ENCODE measurements at regions not wholly inside any gene's neighbourhood (a gene's known extent, or its start where the extent isn't known, plus 50 kb on each side); places are given as distances from the start of the nearest gene placed in this dataset.

GRCh38 chr11:37557990-37558389 lies 960.0 kb upstream of the RAG2 start:
- intact Hi-C loops (cut with micrococcal nuclease), result no loop called here

GRCh38 chr11:37552284-37552683 lies 954.2 kb upstream of the RAG2 start:
- intact Hi-C loops (cut with micrococcal nuclease), result no loop called here

DNA sequence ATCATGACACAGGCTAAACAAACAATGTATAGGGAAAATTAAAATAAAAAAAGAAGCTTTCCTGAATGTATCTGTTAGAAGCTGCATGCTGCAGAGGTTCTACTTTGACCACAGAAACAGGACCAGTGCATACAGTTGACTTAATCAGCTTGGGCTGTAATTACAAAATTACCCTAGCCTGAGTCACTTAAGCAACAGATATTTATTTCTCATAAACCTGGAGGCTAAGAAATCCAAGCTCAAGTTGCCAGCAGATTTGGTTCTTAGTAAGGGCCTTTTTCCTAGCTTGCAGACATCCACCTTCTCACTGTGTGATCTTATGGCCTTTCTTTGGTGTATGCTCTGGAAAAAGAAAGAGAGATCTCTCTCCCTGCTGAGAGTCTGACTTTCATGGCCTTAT lies 946.5 kb upstream of the RAG2 start:
- intact Hi-C loops (cut with micrococcal nuclease), result no loop called here

- intact Hi-C loops (cut with micrococcal nuclease), result no loop called here
Observed at GRCh38 chr11:37533830-37534229, 935.8 kb upstream of the RAG2 start.

DNA sequence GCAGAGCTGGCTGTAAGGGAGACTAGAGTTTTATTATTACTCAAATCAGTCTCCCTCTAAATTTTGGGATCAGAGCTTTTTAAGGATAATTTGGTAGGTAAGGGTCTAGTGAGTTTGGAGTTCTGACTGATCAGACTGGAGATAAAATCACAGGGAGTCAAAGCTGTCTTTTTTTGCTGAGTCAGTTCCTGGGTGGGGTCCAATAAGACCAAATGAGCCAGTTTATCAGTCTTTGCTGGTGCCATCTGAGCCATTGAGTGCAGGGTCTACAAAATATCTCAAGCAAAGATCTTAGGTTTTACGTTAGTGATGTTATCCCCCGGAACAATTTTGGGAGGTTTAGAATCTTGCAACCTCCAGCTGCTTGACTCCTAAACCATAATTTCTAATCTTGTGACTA lies 935.1 kb upstream of the RAG2 start:
- intact Hi-C loops (cut with micrococcal nuclease), result no loop called here

DNA sequence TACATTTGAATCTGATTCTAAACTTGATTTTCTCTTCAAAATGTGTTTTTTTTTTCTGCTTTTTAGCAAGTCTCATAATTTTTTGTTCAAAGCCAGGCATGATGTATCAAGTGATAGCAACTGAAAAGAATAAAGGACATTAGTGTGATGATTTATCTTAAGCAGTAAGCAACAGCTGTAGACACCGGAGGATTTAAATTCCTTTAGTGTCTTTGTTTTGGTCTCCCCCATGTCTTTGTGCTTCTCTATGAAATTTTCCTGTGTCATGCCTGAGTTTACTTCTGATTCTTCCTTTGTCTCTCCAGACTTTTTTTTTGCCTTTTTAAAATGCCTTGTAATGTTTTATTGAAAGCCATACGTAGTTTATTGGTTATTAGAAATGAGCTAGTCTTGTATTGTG lies 934.2 kb upstream of the RAG2 start:
- intact Hi-C loops (cut with micrococcal nuclease), result no loop called here

DNA sequence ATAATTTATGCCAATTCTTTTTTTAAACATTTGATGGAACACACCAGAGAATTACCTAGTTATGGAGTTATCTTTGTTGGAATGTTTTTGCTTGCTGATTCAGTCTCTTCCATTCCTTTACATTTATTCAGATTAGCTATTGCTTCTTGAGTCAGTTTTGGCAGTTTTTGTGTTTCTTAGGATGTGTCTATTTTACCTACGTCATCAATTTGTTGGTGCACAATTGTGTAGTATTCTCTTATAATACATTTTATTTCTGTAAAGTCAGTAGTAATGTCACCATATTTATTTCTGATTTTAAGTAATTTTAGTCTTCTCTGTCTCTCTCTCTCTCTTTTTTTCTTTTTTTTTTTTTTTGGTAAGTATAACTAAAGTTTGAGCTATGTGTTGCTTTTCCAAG lies 929.5 kb upstream of the RAG2 start:
- intact Hi-C loops (cut with micrococcal nuclease), result no loop called here

- intact Hi-C loops (cut with micrococcal nuclease), result no loop called here
Observed at GRCh38 chr11:37525336-37525735, 927.3 kb upstream of the RAG2 start.

- intact Hi-C loops (cut with micrococcal nuclease), result no loop called here
Observed at GRCh38 chr11:37519781-37520180, 921.7 kb upstream of the RAG2 start.

GRCh38 chr11:37512156-37512780 lies 914.2 kb upstream of the RAG2 start:
- intact Hi-C loops (cut with micrococcal nuclease), result no loop called here

DNA sequence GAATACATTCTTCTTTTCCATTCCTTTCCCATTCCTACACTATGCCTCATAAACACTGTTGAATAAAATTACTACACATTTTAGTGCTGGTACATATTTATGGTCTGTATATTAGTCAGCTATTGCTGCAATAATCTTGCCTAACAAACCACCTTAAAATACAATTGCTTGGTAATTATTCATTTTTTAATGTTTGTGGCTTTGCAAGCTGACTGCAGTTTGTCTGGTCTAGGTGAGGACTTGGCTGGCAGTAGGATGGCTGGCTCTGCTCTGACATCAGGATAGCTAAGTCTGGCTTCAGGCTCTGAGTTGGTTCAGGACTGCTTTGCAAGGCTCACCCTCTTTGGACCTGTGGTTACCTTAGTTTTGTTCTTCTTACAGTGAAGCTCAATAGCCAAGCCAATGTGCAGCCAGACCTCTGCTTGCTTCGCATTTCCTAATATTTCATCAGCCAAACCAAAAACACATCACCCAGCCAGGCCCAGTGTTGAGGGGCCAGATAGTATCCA lies 913.4 kb upstream of the RAG2 start:
- intact Hi-C loops (cut with micrococcal nuclease), result no loop called here

GRCh38 chr11:37509506-37509905 lies 911.5 kb upstream of the RAG2 start:
- intact Hi-C loops (cut with micrococcal nuclease), result no loop called here

- intact Hi-C loops (cut with micrococcal nuclease), result no loop called here
Observed at GRCh38 chr11:37506531-37506930, 908.5 kb upstream of the RAG2 start.

GRCh38 chr11:37505406-37505805 lies 907.4 kb upstream of the RAG2 start:
- intact Hi-C loops (cut with micrococcal nuclease), result no loop called here

DNA sequence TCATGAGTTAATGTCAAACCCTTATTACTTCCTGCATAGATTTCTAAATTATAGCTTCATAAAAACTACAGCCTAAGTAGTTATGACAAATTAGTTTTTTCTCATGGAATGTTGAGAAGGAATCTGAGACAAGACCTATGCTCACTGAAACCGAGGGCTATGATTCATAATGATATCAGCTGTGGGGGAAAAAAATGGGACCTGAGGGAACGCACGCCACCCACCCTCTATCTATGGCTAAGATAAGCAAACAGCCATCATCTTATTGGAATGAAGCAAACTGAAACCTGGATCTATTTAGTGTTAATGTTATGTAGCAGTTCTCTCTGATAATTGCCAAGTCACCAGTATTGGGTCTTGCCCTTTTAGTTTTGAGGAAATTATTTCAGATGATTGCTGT lies 906.9 kb upstream of the RAG2 start:
- intact Hi-C loops (cut with micrococcal nuclease), result no loop called here

GRCh38 chr11:37504060-37504611 lies 906.1 kb upstream of the RAG2 start:
- intact Hi-C loops (cut with micrococcal nuclease), result no loop called here

DNA sequence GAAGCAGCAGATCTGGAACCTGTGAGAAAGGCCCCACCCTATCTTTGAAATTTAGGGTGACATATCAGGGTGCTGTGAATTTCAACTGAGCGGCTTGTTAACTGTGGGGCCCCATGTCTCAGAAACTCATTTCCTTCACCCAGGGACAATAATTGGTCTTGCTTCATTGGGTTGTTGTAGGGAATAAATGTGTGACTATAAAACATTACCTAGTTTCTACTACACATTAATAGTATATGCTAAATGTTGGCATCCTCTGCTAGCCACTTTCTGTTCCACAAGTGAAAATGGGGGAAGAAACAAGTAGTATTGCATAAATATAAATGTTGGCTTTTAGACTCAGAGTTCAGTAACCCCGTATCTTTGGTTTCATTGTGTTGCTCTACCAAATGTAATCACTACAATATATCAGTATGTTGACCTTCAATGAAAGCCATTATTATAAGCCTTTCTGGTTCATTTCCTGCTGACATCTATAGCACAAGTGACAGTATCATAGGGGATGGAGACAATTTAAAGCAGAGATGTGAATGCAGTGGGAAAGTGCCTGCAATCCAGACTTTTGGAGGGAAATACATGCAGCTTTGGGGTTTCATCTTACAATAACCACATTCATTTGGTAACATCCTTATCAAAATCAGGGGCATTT lies 905.5 kb upstream of the RAG2 start:
- intact Hi-C loops (cut with micrococcal nuclease), result no loop called here

DNA sequence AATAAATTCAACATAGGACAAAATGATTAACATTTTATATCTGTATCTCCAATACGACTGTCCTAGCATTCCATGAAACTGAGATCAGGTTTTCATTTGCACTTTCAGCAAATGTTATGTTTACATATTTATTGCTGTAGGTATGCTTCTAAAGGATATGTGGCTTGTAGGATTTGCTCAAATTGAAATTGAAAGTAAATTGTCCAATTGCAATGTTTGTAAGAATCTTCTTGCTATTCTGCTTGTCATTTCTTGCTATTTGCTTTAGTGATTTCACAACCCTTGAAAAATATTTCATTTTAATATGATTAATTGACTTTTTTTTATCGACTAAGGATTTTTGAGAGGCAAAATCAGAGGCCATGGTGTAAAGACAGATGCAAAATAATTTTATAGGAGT lies 904.2 kb upstream of the RAG2 start:
- intact Hi-C loops (cut with micrococcal nuclease), result no loop called here

GRCh38 chr11:37500425-37500824 lies 902.4 kb upstream of the RAG2 start:
- intact Hi-C loops (cut with micrococcal nuclease), result no loop called here

DNA sequence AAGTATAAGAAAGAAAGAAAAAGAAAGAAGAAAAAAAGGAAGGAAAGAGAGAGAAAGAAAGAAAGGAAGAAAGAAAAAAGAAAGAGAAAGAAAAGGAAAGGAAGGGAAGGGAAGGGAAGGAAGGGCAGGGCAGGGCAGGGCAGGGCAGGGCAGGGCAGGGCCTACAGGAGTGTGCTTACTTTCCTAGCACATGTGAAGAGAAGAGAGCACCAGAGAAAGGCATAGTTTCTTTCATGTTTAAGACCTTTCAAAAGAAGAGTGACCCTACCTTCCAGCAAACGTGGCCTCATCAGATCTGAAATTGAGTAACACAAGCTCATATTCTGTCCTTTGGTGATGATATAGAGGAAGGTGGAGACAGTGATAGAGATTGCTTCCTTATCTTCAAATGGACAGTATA lies 899.3 kb upstream of the RAG2 start:
- intact Hi-C loops (cut with micrococcal nuclease), result no loop called here

- intact Hi-C loops (cut with micrococcal nuclease), result no loop called here
Observed at GRCh38 chr11:37496201-37496600, 898.2 kb upstream of the RAG2 start.

DNA sequence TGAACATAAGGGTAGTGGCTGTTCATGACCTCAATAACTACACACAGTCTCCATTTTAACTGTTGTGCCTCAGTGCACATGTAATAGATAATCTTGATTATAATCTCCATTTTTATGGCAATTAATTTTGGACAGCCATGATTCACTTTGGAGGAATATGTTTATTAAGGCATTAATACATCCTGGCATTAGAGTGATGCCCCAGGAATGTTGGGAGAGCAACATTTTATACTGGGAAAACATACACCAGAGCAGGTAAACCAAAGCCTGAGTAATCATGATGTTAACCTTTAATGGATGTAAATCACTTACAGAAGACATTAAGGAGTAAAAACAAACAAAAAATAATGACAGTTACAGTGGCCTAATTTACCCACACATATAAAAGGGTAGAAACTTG lies 886.3 kb upstream of the RAG2 start:
- intact Hi-C loops (cut with micrococcal nuclease), result no loop called here

DNA sequence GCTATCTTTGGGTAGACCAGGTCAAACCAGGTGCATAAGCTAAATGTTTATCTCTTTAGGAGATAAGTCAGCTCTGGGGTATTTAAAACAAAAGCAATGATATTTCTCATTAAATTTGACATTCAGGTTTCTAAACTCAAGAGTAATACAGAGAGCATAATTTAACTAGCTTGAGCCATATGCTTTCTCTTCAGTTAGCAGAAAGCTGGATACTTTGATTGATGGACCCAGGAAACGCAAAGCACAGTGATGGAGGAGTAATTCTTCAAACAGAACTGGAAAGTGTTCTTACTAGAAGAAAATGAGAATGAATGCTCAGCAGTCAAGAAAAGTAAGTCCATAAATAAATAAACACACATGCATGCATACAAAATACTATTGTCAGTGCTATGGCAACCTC lies 885.7 kb upstream of the RAG2 start:
- intact Hi-C loops (cut with micrococcal nuclease), result no loop called here

Measured in T-helper 2 cell treated with Interferon-gamma antibody and Interleukin-4, amounts not matched to agents 100 ng/mL and 5 ng/mL, for 36 hours (primary cell).